ENCODE measurements at regions not wholly inside any gene's neighbourhood (a gene's known extent, or its start where the extent isn't known, plus 50 kb on each side); places are given as distances from the start of the nearest gene placed in this dataset.
A peak's percentile ranks its signal among the peaks of the same experiment; 100 is the strongest.
"Not testable (repeated sequence)": the region's sequence is repeated elsewhere in the genome, so short reads cannot be mapped to it uniquely, and the experiment has no call there.

- DNase-seq (ENCODE audit: low spot score) (no peak), ATAC-seq (ENCODE audit: low FRiP score) (no peak)
- TF ChIP-seq CTCF (IDR thresholded peaks at IDR 0.05) = no peak
These were observed 194.3 kb upstream of the MSX2 start for GRCh38 chr5:174529925-174530681.

GRCh38 chr5:174531782-174532191, 192.6 kb upstream of the MSX2 start:
- no peak for TF ChIP-seq CTCF (IDR thresholded peaks at IDR 0.05)
- no peak for DNase-seq (ENCODE audit: low spot score)
- no peak for ATAC-seq (ENCODE audit: low FRiP score)

- DNase-seq (ENCODE audit: low spot score) (peak; percentile 65), ATAC-seq (ENCODE audit: low FRiP score) (peak; percentile 95)
- TF ChIP-seq CTCF (IDR thresholded peaks at IDR 0.05) = no peak
These were observed 191.6 kb upstream of the MSX2 start for GRCh38 chr5:174532455-174533453.

GRCh38 chr5:174533751-174534241, 190.6 kb upstream of the MSX2 start:
- ATAC-seq (ENCODE audit: low FRiP score) = no peak

GRCh38 chr5:174535669-174536068, 188.7 kb upstream of the MSX2 start:
- ATAC-seq (ENCODE audit: low FRiP score) = no peak
- no peak for DNase-seq (ENCODE audit: low spot score)
- no peak for TF ChIP-seq CTCF (IDR thresholded peaks at IDR 0.05)

More at GRCh38 chr5:174533751-174534241, 190.6 kb upstream of the MSX2 start:
- no peak for TF ChIP-seq CTCF (IDR thresholded peaks at IDR 0.05)
- no peak for DNase-seq (ENCODE audit: low spot score)

GRCh38 chr5:174539823-174540222, 184.6 kb upstream of the MSX2 start:
- not testable (repeated sequence) for ATAC-seq (ENCODE audit: low FRiP score); DNase-seq (ENCODE audit: low spot score)

- TF ChIP-seq CTCF (IDR thresholded peaks at IDR 0.05) = no peak
- ATAC-seq (ENCODE audit: low FRiP score) (no peak), DNase-seq (ENCODE audit: low spot score) (no peak)
These were observed 182.3 kb upstream of the MSX2 start for GRCh38 chr5:174542037-174542436.
